ENCODE measurements at regions not wholly inside any gene's neighbourhood (a gene's known extent, or its start where the extent isn't known, plus 50 kb on each side); places are given as distances from the start of the nearest gene placed in this dataset.

DNA sequence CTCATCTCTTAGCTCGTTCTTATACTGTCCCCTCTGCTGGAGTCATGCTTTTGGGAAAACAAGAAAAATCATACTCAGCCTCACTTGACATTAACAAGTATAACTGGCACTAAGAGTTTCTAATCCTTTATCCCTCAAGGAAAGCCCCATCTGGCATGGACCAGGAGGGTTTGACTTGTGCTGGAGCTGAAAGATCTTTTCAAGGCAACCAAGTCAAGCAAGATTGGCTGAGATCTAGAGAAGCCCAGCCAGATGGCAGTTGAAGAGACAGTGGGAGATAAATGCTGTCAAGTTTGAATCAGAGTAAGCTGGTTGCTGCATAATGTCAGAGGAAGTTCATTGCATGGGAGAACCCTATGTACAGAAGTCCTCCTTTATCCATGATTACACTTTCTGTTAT is 336.5 kb upstream of the LRP1B start:
- TF ChIP-seq, protein P1, sequence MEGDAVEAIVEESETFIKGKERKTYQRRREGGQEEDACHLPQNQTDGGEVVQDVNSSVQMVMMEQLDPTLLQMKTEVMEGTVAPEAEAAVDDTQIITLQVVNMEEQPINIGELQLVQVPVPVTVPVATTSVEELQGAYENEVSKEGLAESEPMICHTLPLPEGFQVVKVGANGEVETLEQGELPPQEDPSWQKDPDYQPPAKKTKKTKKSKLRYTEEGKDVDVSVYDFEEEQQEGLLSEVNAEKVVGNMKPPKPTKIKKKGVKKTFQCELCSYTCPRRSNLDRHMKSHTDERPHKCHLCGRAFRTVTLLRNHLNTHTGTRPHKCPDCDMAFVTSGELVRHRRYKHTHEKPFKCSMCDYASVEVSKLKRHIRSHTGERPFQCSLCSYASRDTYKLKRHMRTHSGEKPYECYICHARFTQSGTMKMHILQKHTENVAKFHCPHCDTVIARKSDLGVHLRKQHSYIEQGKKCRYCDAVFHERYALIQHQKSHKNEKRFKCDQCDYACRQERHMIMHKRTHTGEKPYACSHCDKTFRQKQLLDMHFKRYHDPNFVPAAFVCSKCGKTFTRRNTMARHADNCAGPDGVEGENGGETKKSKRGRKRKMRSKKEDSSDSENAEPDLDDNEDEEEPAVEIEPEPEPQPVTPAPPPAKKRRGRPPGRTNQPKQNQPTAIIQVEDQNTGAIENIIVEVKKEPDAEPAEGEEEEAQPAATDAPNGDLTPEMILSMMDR (conservative IDR thresholded peaks at IDR 0.05 in 1 of 2, IDR thresholded peaks at IDR 0.05 in 1 of 2; ENCODE audit: low read depth in 1 of 2, low read length in 2 of 2), result no peak
- no peak for TF ChIP-seq EZH2 (IDR thresholded peaks at IDR 0.05; ENCODE audit: low read length, missing control alignments)
- Histone ChIP-seq H3K4me1 (ENCODE audit: control insufficient read depth, extremely low read depth, insufficient read depth, low read length) (no peaks in the 10 kb centered on the region), H3K27me3 (ENCODE audit: control insufficient read depth, insufficient read depth, low read length) (no peaks in the 10 kb centered on the region), H4K20me1 (ENCODE audit: control insufficient read depth, extremely low read depth, insufficient read depth, low read length) (no peaks in the 10 kb centered on the region), H2AFZ (ENCODE audit: low read length) (no peak overlapping the region), H3K4me3 (replicated peaks in 1 of 4; ENCODE audit: control extremely low read depth in 1 of 4, insufficient read depth in 1 of 4, low read depth in 3 of 4, low read length in 4 of 4) (no peak overlapping the region), H3K4me2 (ENCODE audit: extremely low read depth, insufficient read depth, low read length) (no peak overlapping the region), H3K27ac (ENCODE audit: insufficient read depth, low read length) (no peak overlapping the region), H3K79me2 (ENCODE audit: control insufficient read depth, insufficient read depth, low read length) (no peaks in the 10 kb centered on the region), H3K36me3 (ENCODE audit: control insufficient read depth, insufficient read depth, low read length) (no peaks in the 10 kb centered on the region), H3K9ac (ENCODE audit: insufficient read depth, low read length) (no peak overlapping the region), H3K9me3 (ENCODE audit: control insufficient read depth, insufficient read depth, low read depth, low read length) (no peaks in the 10 kb centered on the region)
- no peak for DNase-seq (ENCODE audit: low read depth in 2 of 2)

GRCh38 chr2:142463047-142463446 is 332.2 kb upstream of the LRP1B start:
- no peak for DNase-seq (ENCODE audit: low read depth in 2 of 2)

DNA sequence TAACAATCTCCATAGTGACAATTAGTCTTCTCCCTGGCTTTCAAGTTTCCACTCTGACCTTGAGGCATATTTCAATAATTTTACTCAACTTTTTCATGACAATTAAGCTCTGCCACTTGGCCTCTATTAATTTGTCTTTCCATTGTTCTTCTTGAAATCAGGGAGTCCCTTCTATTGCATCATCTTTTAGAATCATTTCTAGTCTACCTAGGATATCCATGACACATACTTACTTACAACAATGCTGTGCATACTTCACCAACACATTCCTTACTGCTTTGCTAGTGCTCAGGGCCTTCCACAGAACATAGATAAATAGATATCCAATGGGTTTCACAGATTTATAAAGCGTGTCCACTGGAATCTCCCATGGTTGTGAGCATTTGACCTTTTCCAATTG is 331.5 kb upstream of the LRP1B start:
- no peaks in the 10 kb centered on the region for H3K79me2 ChIP-seq (ENCODE audit: control insufficient read depth, insufficient read depth, low read length)

More at GRCh38 chr2:142463047-142463446, 332.2 kb upstream of the LRP1B start:
- Histone ChIP-seq H3K27ac (ENCODE audit: insufficient read depth, low read length) (no peak overlapping the region), H3K36me3 (ENCODE audit: control insufficient read depth, insufficient read depth, low read length) (no peaks in the 10 kb centered on the region), H3K4me3 (replicated peaks in 1 of 4; ENCODE audit: control extremely low read depth in 1 of 4, insufficient read depth in 1 of 4, low read depth in 3 of 4, low read length in 4 of 4) (no peak overlapping the region), H3K27me3 (ENCODE audit: control insufficient read depth, insufficient read depth, low read length) (no peaks in the 10 kb centered on the region), H3K79me2 (ENCODE audit: control insufficient read depth, insufficient read depth, low read length) (no peaks in the 10 kb centered on the region), H3K9ac (ENCODE audit: insufficient read depth, low read length) (no peak overlapping the region), H3K4me2 (ENCODE audit: extremely low read depth, insufficient read depth, low read length) (no peak overlapping the region), H3K9me3 (ENCODE audit: control insufficient read depth, insufficient read depth, low read depth, low read length) (no peaks in the 10 kb centered on the region), H4K20me1 (ENCODE audit: control insufficient read depth, extremely low read depth, insufficient read depth, low read length) (no peaks in the 10 kb centered on the region), H3K4me1 (ENCODE audit: control insufficient read depth, extremely low read depth, insufficient read depth, low read length) (no peaks in the 10 kb centered on the region), H2AFZ (ENCODE audit: low read length) (no peak overlapping the region)
- TF ChIP-seq, protein P1 (conservative IDR thresholded peaks at IDR 0.05 in 1 of 2, IDR thresholded peaks at IDR 0.05 in 1 of 2; ENCODE audit: low read depth in 1 of 2, low read length in 2 of 2), result no peak
- no peak for TF ChIP-seq EZH2 (IDR thresholded peaks at IDR 0.05; ENCODE audit: low read length, missing control alignments)

More for the DNA sequence above, 331.5 kb upstream of the LRP1B start:
- Histone ChIP-seq H3K36me3 (ENCODE audit: control insufficient read depth, insufficient read depth, low read length) (no peaks in the 10 kb centered on the region), H3K4me3 (replicated peaks in 1 of 4; ENCODE audit: control extremely low read depth in 1 of 4, insufficient read depth in 1 of 4, low read depth in 3 of 4, low read length in 4 of 4) (no peak overlapping the region), H3K4me2 (ENCODE audit: extremely low read depth, insufficient read depth, low read length) (no peak overlapping the region), H3K9ac (ENCODE audit: insufficient read depth, low read length) (no peak overlapping the region), H3K4me1 (ENCODE audit: control insufficient read depth, extremely low read depth, insufficient read depth, low read length) (no peaks in the 10 kb centered on the region), H2AFZ (ENCODE audit: low read length) (no peak overlapping the region), H4K20me1 (ENCODE audit: control insufficient read depth, extremely low read depth, insufficient read depth, low read length) (no peaks in the 10 kb centered on the region), H3K27me3 (ENCODE audit: control insufficient read depth, insufficient read depth, low read length) (no peaks in the 10 kb centered on the region), H3K27ac (ENCODE audit: insufficient read depth, low read length) (no peak overlapping the region), H3K9me3 (ENCODE audit: control insufficient read depth, insufficient read depth, low read depth, low read length) (no peaks in the 10 kb centered on the region)
- TF ChIP-seq, protein P1 (conservative IDR thresholded peaks at IDR 0.05 in 1 of 2, IDR thresholded peaks at IDR 0.05 in 1 of 2; ENCODE audit: low read depth in 1 of 2, low read length in 2 of 2), result no peak
- no peak for TF ChIP-seq EZH2 (IDR thresholded peaks at IDR 0.05; ENCODE audit: low read length, missing control alignments)
- DNase-seq (ENCODE audit: low read depth in 2 of 2), result peak in 1 of 2 donors; percentile 11
